Body of pancreas (tissue), 4 donors: ENCODE measurements at regions not wholly inside any gene's neighbourhood (a gene's known extent, or its start where the extent isn't known, plus 50 kb on each side); places are given as distances from the start of the nearest gene placed in this dataset.

Experiments
- ATAC-seq: fragments of 150-250 bp; one replicate; pipeline ENCODE4 v1.9.1; 2016
- DNase-seq, 4 donors: peaks; one replicate each; pipeline ENCODE4 v3.0.0-alpha.2; 2019
- H3K27ac ChIP-seq, 4 donors: fragments of 200-600 bp; sonication (generic); 1 replicate in 3 of 4; 2 replicates in 1 of 4; pipeline versions ENCODE4 v1.5.1 to v1.6.1; 2016 to 2019; ENCODE audit warnings: mild to moderate bottlenecking in 1 of 4, mixed read lengths in 1 of 4, moderate library complexity in 1 of 4
- H3K27me3 ChIP-seq, 2 donors: fragments of 200-600 bp; sonication (generic); one replicate each; pipeline ENCODE4 v1.6.0; 2016; ENCODE audit warnings: mild to moderate bottlenecking in 1 of 2
- H3K36me3 ChIP-seq, 2 donors: fragments of 200-600 bp; sonication (generic); replicated peaks in 1 of 2; 2 replicates each; pipeline ENCODE4 v1.5.1; 2016; ENCODE audit warnings: low read depth in 2 of 2; ENCODE audit not compliant: insufficient read depth in 1 of 2
- H3K4me1 ChIP-seq: fragments of 200-600 bp; sonication (generic); one replicate; pipeline ENCODE4 v1.6.0; 2016
- H3K4me3 ChIP-seq, 2 donors: fragments of 200-600 bp; sonication (generic); 1 replicate in 1 of 2; 2 replicates in 1 of 2; pipeline ENCODE4 v1.5.1; 2016 to 2019
- H3K9me3 ChIP-seq, 3 donors: fragments of 200-600 bp; sonication (generic); 1 replicate in 2 of 3; 2 replicates in 1 of 3; pipeline ENCODE4 v1.5.1; 2016
- POLR2A ChIP-seq, 3 donors: fragments of 450-650 bp; IDR thresholded peaks; one replicate each; pipeline ENCODE4 v1.6.1; 2016; ENCODE audit warnings: antibody characterized with exemption in 3 of 3, mild to moderate bottlenecking in 2 of 3
- WGBS, 2 donors: methylation state at CpG; one replicate each; pipeline ENCODE4 v1.1.5; 2017; 5-methylcytosine and 5-hydroxymethylcytosine counted together
- intact Hi-C: fragments of 100-400 bp; cut with DNase I; formaldehyde crosslinking; loops from one replicate; pipeline ENCODE4 v1.15.1; 2023
- TF ChIP-seq, protein P1 (sequence below), 7 experiments: fragments of 450-650 bp in 4 of 7; fragments of 200-600 bp in 3 of 7; sonication (generic) in 3 of 7; IDR thresholded peaks; one replicate each; pipeline ENCODE4 v1.5.1; 2016 to 2019; ENCODE audit warnings: antibody characterized with exemption in 7 of 7

DNA sequence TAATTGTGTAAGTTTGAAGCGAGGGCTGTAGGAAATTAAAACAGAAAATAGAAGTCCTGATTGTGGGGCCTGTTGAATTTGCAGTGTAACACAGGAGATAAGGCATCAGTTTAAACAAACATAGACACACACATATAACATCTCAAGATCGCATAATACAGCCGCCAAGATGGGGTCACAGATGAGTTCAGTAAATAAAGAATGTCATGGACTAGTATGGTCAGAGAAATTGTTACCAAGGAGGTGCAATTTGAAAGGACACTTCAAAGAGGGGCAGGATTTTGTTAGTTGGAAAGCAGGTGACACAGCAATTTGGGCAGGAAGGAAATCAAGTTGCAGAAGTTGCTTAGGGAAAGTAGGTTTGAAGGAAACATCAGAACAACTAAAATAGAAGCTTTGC, 450.0 kb downstream of the USP25 start:
- no peaks in the 10 kb centered on the region for H3K27me3 ChIP-seq
- no peak for DNase-seq

DNA sequence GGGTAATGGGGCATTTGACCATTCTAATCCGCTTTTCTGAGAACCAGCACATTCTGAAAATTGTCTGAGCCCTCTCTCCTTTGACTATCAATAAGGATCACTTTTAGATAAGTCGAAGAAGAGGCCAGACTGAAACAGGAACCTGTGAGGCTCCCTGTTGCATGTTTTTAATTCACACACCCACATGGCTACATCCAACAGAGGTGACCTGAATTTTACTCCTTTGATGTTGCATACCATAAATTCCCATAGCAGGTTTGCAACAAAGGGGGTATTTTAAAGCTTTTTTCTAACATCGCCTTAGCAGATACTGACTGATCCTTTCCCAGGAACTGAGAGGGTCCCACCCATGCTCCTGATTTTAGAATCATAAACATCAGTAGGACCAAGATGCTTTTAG, 450.8 kb downstream of the USP25 start:
- TF ChIP-seq, protein P1, sequence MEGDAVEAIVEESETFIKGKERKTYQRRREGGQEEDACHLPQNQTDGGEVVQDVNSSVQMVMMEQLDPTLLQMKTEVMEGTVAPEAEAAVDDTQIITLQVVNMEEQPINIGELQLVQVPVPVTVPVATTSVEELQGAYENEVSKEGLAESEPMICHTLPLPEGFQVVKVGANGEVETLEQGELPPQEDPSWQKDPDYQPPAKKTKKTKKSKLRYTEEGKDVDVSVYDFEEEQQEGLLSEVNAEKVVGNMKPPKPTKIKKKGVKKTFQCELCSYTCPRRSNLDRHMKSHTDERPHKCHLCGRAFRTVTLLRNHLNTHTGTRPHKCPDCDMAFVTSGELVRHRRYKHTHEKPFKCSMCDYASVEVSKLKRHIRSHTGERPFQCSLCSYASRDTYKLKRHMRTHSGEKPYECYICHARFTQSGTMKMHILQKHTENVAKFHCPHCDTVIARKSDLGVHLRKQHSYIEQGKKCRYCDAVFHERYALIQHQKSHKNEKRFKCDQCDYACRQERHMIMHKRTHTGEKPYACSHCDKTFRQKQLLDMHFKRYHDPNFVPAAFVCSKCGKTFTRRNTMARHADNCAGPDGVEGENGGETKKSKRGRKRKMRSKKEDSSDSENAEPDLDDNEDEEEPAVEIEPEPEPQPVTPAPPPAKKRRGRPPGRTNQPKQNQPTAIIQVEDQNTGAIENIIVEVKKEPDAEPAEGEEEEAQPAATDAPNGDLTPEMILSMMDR (IDR thresholded peaks at IDR 0.05), result no peak
- TF ChIP-seq POLR2A (IDR thresholded peaks at IDR 0.05), result no peak
- intact Hi-C loops, result no loop called here
- Histone ChIP-seq H3K4me1 (no peaks in the 10 kb centered on the region), H3K27ac (no peak overlapping the region), H3K27me3 (no peaks in the 10 kb centered on the region), H3K4me3 (no peak overlapping the region), H3K36me3 (no peaks in the 10 kb centered on the region), H3K9me3 (no peaks in the 10 kb centered on the region)
- ATAC-seq (no peak), DNase-seq (no peak)
- WGBS, 2 donors, result 53 to 62% methylated on average over 3 of the region's 3 CpGs

More for the DNA sequence above, 450.0 kb downstream of the USP25 start:
- no peak for ATAC-seq
- Histone ChIP-seq H3K36me3 (no peaks in the 10 kb centered on the region), H3K9me3 (no peaks in the 10 kb centered on the region), H3K4me3 (no peak overlapping the region), H3K4me1 (no peaks in the 10 kb centered on the region), H3K27ac (no peak overlapping the region)
- no peak for TF ChIP-seq POLR2A (IDR thresholded peaks at IDR 0.05)
- TF ChIP-seq, protein P1 (IDR thresholded peaks at IDR 0.05), result no peak
- intact Hi-C loops, result no loop called here
- 25 to 50% methylated on average over 3 of the region's 3 CpGs for WGBS, 2 donors

DNA sequence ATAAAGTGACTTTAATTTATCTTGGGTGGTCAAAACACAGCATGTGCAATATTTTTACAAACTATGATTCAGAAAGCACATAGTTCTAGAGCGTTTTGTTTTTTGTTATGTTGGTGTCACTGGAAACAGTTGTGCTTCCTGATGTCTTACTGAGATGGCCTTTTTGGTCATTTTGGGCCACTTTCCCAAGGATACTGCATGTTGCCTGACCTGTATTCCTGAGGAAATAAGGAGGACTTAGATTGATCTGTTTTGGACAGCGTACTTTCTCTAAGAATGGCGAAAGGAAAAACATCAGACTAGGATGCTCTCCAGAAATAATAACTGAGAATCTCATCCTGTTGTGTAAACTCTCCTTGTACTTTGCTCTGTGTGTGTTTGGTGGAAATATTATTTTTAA, 451.2 kb downstream of the USP25 start:
- WGBS, 2 donors, result 74 to 82% methylated on average over 3 of the region's 3 CpGs
- Histone ChIP-seq H3K9me3 (no peaks in the 10 kb centered on the region), H3K36me3 (no peaks in the 10 kb centered on the region), H3K27me3 (no peaks in the 10 kb centered on the region), H3K4me1 (no peaks in the 10 kb centered on the region), H3K4me3 (no peak overlapping the region), H3K27ac (no peak overlapping the region)
- TF ChIP-seq, protein P1 (IDR thresholded peaks at IDR 0.05), result no peak
- TF ChIP-seq POLR2A (IDR thresholded peaks at IDR 0.05), result no peak
- ATAC-seq (peak; percentile 12), DNase-seq (peak in 1 of 4 donors; percentile 18)
- intact Hi-C loops, result no loop called here

- H3K27ac ChIP-seq, result no peak overlapping the region
- no peak overlapping the region for H3K4me3 ChIP-seq
- no peaks in the 10 kb centered on the region for H3K27me3 ChIP-seq
- intact Hi-C loops, result no loop called here
- TF ChIP-seq, protein P1 (IDR thresholded peaks at IDR 0.05), result no peak
- TF ChIP-seq POLR2A (IDR thresholded peaks at IDR 0.05), result no peak
- H3K4me1 ChIP-seq, result no peaks in the 10 kb centered on the region
- DNase-seq (no peak), ATAC-seq (no peak)
- WGBS, 2 donors, result 40 to 42% methylated on average over 1 of the region's 1 CpG
- no peaks in the 10 kb centered on the region for H3K36me3 ChIP-seq
- no peaks in the 10 kb centered on the region for H3K9me3 ChIP-seq
These were observed 456.0 kb downstream of the USP25 start for GRCh38 chr21:16185766-16186165.

DNA sequence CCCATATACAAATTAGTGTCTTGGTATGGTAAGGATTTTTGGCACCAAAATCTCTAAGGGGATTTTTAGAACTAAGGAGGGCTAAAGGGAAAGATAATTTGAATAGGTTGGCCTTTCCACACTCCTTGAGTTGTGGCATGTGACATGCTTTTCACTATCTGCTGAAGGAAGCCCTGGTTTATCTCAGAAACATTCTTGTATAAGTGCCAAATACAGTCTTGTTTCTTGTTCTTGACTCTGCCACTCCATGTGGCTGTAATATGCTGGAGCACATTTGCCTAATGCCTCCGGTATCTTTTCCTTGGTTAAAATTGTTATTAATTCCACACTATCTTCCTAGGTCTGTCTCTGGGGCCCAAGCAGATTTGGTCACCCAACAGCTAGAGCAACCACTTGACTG, 457.0 kb downstream of the USP25 start:
- DNase-seq (no peak), ATAC-seq (no peak)
- 67 to 84% methylated on average over 1 of the region's 1 CpG for WGBS, 2 donors
- Histone ChIP-seq H3K27ac (no peak overlapping the region), H3K4me3 (no peak overlapping the region), H3K9me3 (no peaks in the 10 kb centered on the region), H3K4me1 (no peaks in the 10 kb centered on the region), H3K36me3 (no peaks in the 10 kb centered on the region), H3K27me3 (no peaks in the 10 kb centered on the region)
- intact Hi-C loops, result no loop called here
- TF ChIP-seq, protein P1 (IDR thresholded peaks at IDR 0.05), result no peak
- TF ChIP-seq POLR2A (IDR thresholded peaks at IDR 0.05), result no peak
